ENCODE measurements at regions not wholly inside any gene's neighbourhood (a gene's known extent, or its start where the extent isn't known, plus 50 kb on each side); places are given as distances from the start of the nearest gene placed in this dataset.

GRCh38 chr2:8324164-8324856 is 357.5 kb upstream of the ID2 start:
- TF ChIP-seq EZH2phosphoT487 (IDR thresholded peaks at IDR 0.05; ENCODE audit: insufficient read depth, low read depth), result no peak
- no peak for TF ChIP-seq EZH2 (IDR thresholded peaks at IDR 0.05; ENCODE audit: insufficient read depth, poor library complexity, severe bottlenecking)

Data from GM23248 (cell line).